GM12892 (cell line): ENCODE measurements at regions not wholly inside any gene's neighbourhood (a gene's known extent, or its start where the extent isn't known, plus 50 kb on each side); places are given as distances from the start of the nearest gene placed in this dataset.

ENCODE experiments used
- DNase-seq: peaks from one replicate; pipeline ENCODE4 v3.0.0; 2011; ENCODE audit not compliant: insufficient read length
- FAIRE-seq: peaks from 2 replicates; lab custom pipeline; 2011; peaks lifted over from hg19 to GRCh38; lab: Jason Lieb, UNC
- POLR2A ChIP-seq: IDR thresholded peaks from 2 replicates; pipeline ENCODE4 v1.6.1; 2011; ENCODE audit warnings: low read depth, low read length, control low read depth
- POLR2AphosphoS5 ChIP-seq: IDR thresholded peaks from 2 replicates; pipeline ENCODE4 v1.6.1; 2011; ENCODE audit warnings: low read depth, low read length, control low read depth
- TAF1 ChIP-seq: IDR thresholded peaks from 2 replicates; pipeline ENCODE4 v1.6.1; 2011; ENCODE audit warnings: low read depth, mild to moderate bottlenecking, control low read depth, low read length, borderline replicate concordance

- FAIRE-seq (no peak), DNase-seq (no peak)
- TF ChIP-seq POLR2A (no peak), POLR2AphosphoS5 (no peak), TAF1 (no peak)
These were observed 289.6 kb upstream of the C2CD4B start for GRCh38 chr15:62454567-62455172.

- TF ChIP-seq POLR2AphosphoS5, result no peak
- TF ChIP-seq TAF1, result no peak
- no peak for TF ChIP-seq POLR2A
- DNase-seq (no peak), FAIRE-seq (no peak)
These were observed 290.4 kb upstream of the C2CD4B start for GRCh38 chr15:62455441-62455921.

GRCh38 chr15:62456011-62456920 lies 291.2 kb upstream of the C2CD4B start:
- DNase-seq, result no peak
- FAIRE-seq, result no peak
- TF ChIP-seq TAF1, result no peak
- no peak for TF ChIP-seq POLR2A
- TF ChIP-seq POLR2AphosphoS5, result no peak

GRCh38 chr15:62457100-62457499 lies 292.0 kb upstream of the C2CD4B start:
- TF ChIP-seq POLR2AphosphoS5 (no peak), TAF1 (no peak), POLR2A (no peak)
- DNase-seq (no peak), FAIRE-seq (no peak)

GRCh38 chr15:62459875-62460274 lies 294.8 kb upstream of the C2CD4B start:
- no peak for FAIRE-seq
- DNase-seq, result no peak
- TF ChIP-seq POLR2AphosphoS5, result no peak
- TF ChIP-seq POLR2A, result no peak
- no peak for TF ChIP-seq TAF1

- FAIRE-seq (no peak), DNase-seq (no peak)
- TF ChIP-seq POLR2AphosphoS5, result no peak
- no peak for TF ChIP-seq TAF1
- TF ChIP-seq POLR2A, result no peak
These were observed 297.2 kb upstream of the C2CD4B start for GRCh38 chr15:62462268-62462667.

GRCh38 chr15:62462721-62463120 lies 297.6 kb upstream of the C2CD4B start:
- DNase-seq (no peak), FAIRE-seq (no peak)
- TF ChIP-seq POLR2AphosphoS5, result no peak
- no peak for TF ChIP-seq POLR2A
- TF ChIP-seq TAF1, result no peak

GRCh38 chr15:62464705-62465104 lies 299.6 kb upstream of the C2CD4B start:
- DNase-seq, result no peak
- TF ChIP-seq POLR2AphosphoS5 (no peak), TAF1 (no peak), POLR2A (no peak)
- no peak for FAIRE-seq

- no peak for TF ChIP-seq POLR2AphosphoS5
- no peak for TF ChIP-seq POLR2A
- TF ChIP-seq TAF1, result no peak
- FAIRE-seq, result no peak
- no peak for DNase-seq
These were observed 300.1 kb upstream of the C2CD4B start for GRCh38 chr15:62465173-62465572.

- no peak for DNase-seq
- no peak for TF ChIP-seq TAF1
- no peak for TF ChIP-seq POLR2A
- no peak for TF ChIP-seq POLR2AphosphoS5
- FAIRE-seq, result no peak
These were observed 304.4 kb upstream of the C2CD4B start for GRCh38 chr15:62469478-62469873.

- no peak for FAIRE-seq
- TF ChIP-seq TAF1 (no peak), POLR2AphosphoS5 (no peak), POLR2A (no peak)
- no peak for DNase-seq
These were observed 305.0 kb upstream of the C2CD4B start for GRCh38 chr15:62469874-62470688.

- FAIRE-seq (no peak), DNase-seq (no peak)
- no peak for TF ChIP-seq POLR2A
- TF ChIP-seq TAF1, result no peak
- no peak for TF ChIP-seq POLR2AphosphoS5
These were observed 307.7 kb upstream of the C2CD4B start for GRCh38 chr15:62472616-62473299.
